ENCODE measurements at regions not wholly inside any gene's neighbourhood (a gene's known extent, or its start where the extent isn't known, plus 50 kb on each side); places are given as distances from the start of the nearest gene placed in this dataset.

DNA sequence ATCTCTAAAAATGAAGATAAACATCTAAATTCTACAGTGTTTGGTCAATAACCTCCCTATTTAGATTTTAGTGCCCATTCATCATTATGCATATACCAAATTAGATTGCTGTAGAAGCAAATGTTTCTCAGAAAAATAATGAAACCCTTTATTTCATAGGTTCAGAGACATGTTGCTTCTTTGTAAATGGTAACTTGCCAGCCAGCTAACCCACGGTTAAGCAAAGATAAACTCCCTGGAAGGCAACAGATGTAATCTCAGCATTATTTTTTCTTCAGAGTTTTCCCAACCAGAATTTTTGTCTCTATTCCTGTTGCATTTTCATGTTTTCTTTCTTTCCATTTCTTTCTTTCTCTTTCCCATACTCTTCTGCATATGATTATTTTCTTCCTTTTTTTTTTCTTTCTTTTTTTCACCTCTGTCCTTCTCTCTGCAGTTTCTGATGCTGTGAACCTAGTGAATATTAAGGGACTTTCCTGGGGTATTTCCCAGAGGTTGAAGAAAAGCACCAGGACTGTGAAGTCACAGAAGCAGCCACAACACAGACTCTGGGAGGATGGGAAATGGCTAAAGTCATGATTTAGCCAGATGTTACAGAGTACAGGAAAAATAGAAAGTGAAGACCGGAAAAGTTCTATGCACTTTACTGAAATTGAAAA is 50.0 kb upstream of the DSG1 start:
- DNase-seq (ENCODE audit: low spot score), result no peak
- H3K9me2 ChIP-seq (ENCODE audit: insufficient read depth, low read length), result no peaks in the 10 kb centered on the region
- no peaks in the 10 kb centered on the region for H3K9me3 ChIP-seq (ENCODE audit: low read length)
- TF ChIP-seq, protein P1, sequence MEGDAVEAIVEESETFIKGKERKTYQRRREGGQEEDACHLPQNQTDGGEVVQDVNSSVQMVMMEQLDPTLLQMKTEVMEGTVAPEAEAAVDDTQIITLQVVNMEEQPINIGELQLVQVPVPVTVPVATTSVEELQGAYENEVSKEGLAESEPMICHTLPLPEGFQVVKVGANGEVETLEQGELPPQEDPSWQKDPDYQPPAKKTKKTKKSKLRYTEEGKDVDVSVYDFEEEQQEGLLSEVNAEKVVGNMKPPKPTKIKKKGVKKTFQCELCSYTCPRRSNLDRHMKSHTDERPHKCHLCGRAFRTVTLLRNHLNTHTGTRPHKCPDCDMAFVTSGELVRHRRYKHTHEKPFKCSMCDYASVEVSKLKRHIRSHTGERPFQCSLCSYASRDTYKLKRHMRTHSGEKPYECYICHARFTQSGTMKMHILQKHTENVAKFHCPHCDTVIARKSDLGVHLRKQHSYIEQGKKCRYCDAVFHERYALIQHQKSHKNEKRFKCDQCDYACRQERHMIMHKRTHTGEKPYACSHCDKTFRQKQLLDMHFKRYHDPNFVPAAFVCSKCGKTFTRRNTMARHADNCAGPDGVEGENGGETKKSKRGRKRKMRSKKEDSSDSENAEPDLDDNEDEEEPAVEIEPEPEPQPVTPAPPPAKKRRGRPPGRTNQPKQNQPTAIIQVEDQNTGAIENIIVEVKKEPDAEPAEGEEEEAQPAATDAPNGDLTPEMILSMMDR (conservative IDR thresholded peaks at IDR 0.05; ENCODE audit: low read length), result no peak
- H3K4me3 ChIP-seq (ENCODE audit: low read depth, low read length, poor library complexity, severe bottlenecking), result no peak overlapping the region
- BruUV-seq (replicated peaks), result no TSS peak
- no peaks in the 10 kb centered on the region for H3K79me2 ChIP-seq (ENCODE audit: insufficient read depth, low read depth, low read length)
- no peaks in the 10 kb centered on the region for H3K4me1 ChIP-seq (ENCODE audit: insufficient read depth, low read length, poor library complexity, severe bottlenecking)
- intact Hi-C loops (cut with micrococcal nuclease; ENCODE audit: unreplicated experiment), result no loop called here
- H4K20me1 ChIP-seq (ENCODE audit: insufficient read depth, low read length), result no peaks in the 10 kb centered on the region
- ChIA-PET POLR2A (no interaction called here), CTCF (ENCODE audit: unreplicated experiment) (no interaction called here)
- no peak overlapping the region for H3K4me2 ChIP-seq (ENCODE audit: low read length)
- no peak overlapping the region for H3K27ac ChIP-seq (ENCODE audit: low read depth, low read length, poor library complexity, severe bottlenecking)
- no peak overlapping the region for H2AFZ ChIP-seq (ENCODE audit: low read length)
- no peaks in the 10 kb centered on the region for H3K36me3 ChIP-seq (ENCODE audit: insufficient read depth, low read length)
